ENCODE measurements at regions not wholly inside any gene's neighbourhood (a gene's known extent, or its start where the extent isn't known, plus 50 kb on each side); places are given as distances from the start of the nearest gene placed in this dataset.
A peak's percentile ranks its signal among the peaks of the same experiment; 100 is the strongest.

GRCh38 chr5:108634010-108634616, 113.6 kb upstream of the FER start:
- Histone ChIP-seq H3K27ac (ENCODE audit: low read depth, low read length) (no peak overlapping the region), H3K9ac (ENCODE audit: low read length) (no peak overlapping the region), H3K4me2 (ENCODE audit: low read length) (no peak overlapping the region), H3K9me3 (ENCODE audit: insufficient read depth, low read depth, low read length) (no peaks in the 10 kb centered on the region), H4K20me1 (ENCODE audit: insufficient read depth, low read length) (no peaks in the 10 kb centered on the region), H3K79me2 (ENCODE audit: insufficient read depth, low read length) (no peaks in the 10 kb centered on the region), H3K27me3 (ENCODE audit: insufficient read depth, low read length) (no peaks in the 10 kb centered on the region), H2AFZ (ENCODE audit: low read depth, low read length) (no peak overlapping the region), H3K36me3 (ENCODE audit: insufficient read depth, low read length) (no peaks in the 10 kb centered on the region), H3K4me3 (ENCODE audit: insufficient read depth, low read depth, low read length) (no peak overlapping the region), H3K4me1 (ENCODE audit: insufficient read depth, low read length) (no peaks in the 10 kb centered on the region)
- no peak for TF ChIP-seq CTCF (IDR thresholded peaks at IDR 0.05; ENCODE audit: insufficient read depth, low read depth, low read length)
- no peak for TF ChIP-seq EZH2 (IDR thresholded peaks at IDR 0.05; ENCODE audit: insufficient read depth, low read length)
- DNase-seq (ENCODE audit: low read depth) (peak; percentile 25), FAIRE-seq (no peak)
- no peak overlapping the region for H3K27ac Mint-ChIP-seq (ENCODE audit: unreplicated experiment)
- H3K36me3 Mint-ChIP-seq (ENCODE audit: low read depth, unreplicated experiment): no peaks in the 10 kb centered on the region
- no peaks in the 10 kb centered on the region for H3K9me3 Mint-ChIP-seq (ENCODE audit: unreplicated experiment)
- H3K27me3 Mint-ChIP-seq (ENCODE audit: low read depth, unreplicated experiment): no peaks in the 10 kb centered on the region
- no peak overlapping the region for H3K4me3 Mint-ChIP-seq (ENCODE audit: unreplicated experiment)
- no peaks in the 10 kb centered on the region for H3K4me1 Mint-ChIP-seq (ENCODE audit: low read depth, unreplicated experiment)

GRCh38 chr5:108629779-108630528, 117.7 kb upstream of the FER start:
- H3K27ac ChIP-seq (ENCODE audit: low read depth, low read length): no peak overlapping the region
- no peaks in the 10 kb centered on the region for H3K36me3 ChIP-seq (ENCODE audit: insufficient read depth, low read length)
- FAIRE-seq: no peak
- H3K27me3 ChIP-seq (ENCODE audit: insufficient read depth, low read length): no peaks in the 10 kb centered on the region
- no peaks in the 10 kb centered on the region for H3K9me3 Mint-ChIP-seq (ENCODE audit: unreplicated experiment)
- no peak overlapping the region for H3K4me2 ChIP-seq (ENCODE audit: low read length)
- H3K27me3 Mint-ChIP-seq (ENCODE audit: low read depth, unreplicated experiment): no peaks in the 10 kb centered on the region
- no peak for DNase-seq (ENCODE audit: low read depth)
- H3K79me2 ChIP-seq (ENCODE audit: insufficient read depth, low read length): no peaks in the 10 kb centered on the region
- H3K4me3 ChIP-seq (ENCODE audit: insufficient read depth, low read depth, low read length): no peak overlapping the region
- H3K27ac Mint-ChIP-seq (ENCODE audit: unreplicated experiment): no peak overlapping the region
- no peaks in the 10 kb centered on the region for H3K9me3 ChIP-seq (ENCODE audit: insufficient read depth, low read depth, low read length)
- no peaks in the 10 kb centered on the region for H3K4me1 ChIP-seq (ENCODE audit: insufficient read depth, low read length)
- no peaks in the 10 kb centered on the region for H3K36me3 Mint-ChIP-seq (ENCODE audit: low read depth, unreplicated experiment)
- no peaks in the 10 kb centered on the region for H3K4me1 Mint-ChIP-seq (ENCODE audit: low read depth, unreplicated experiment)
- H2AFZ ChIP-seq (ENCODE audit: low read depth, low read length): no peak overlapping the region
- H4K20me1 ChIP-seq (ENCODE audit: insufficient read depth, low read length): no peaks in the 10 kb centered on the region
- H3K9ac ChIP-seq (ENCODE audit: low read length): no peak overlapping the region
- no peak overlapping the region for H3K4me3 Mint-ChIP-seq (ENCODE audit: unreplicated experiment)
- no peak for TF ChIP-seq CTCF (IDR thresholded peaks at IDR 0.05; ENCODE audit: insufficient read depth, low read depth, low read length)

- Histone ChIP-seq H3K27ac (ENCODE audit: low read depth, low read length) (no peak overlapping the region), H2AFZ (ENCODE audit: low read depth, low read length) (peak overlapping the region; percentile 37), H4K20me1 (ENCODE audit: insufficient read depth, low read length) (no peaks in the 10 kb centered on the region), H3K36me3 (ENCODE audit: insufficient read depth, low read length) (no peaks in the 10 kb centered on the region), H3K4me2 (ENCODE audit: low read length) (no peak overlapping the region), H3K4me3 (ENCODE audit: insufficient read depth, low read depth, low read length) (no peak overlapping the region), H3K4me1 (ENCODE audit: insufficient read depth, low read length) (no peaks in the 10 kb centered on the region), H3K27me3 (ENCODE audit: insufficient read depth, low read length) (no peaks in the 10 kb centered on the region), H3K79me2 (ENCODE audit: insufficient read depth, low read length) (no peaks in the 10 kb centered on the region), H3K9me3 (ENCODE audit: insufficient read depth, low read depth, low read length) (no peaks in the 10 kb centered on the region), H3K9ac (ENCODE audit: low read length) (no peak overlapping the region)
- TF ChIP-seq EZH2 (IDR thresholded peaks at IDR 0.05; ENCODE audit: insufficient read depth, low read length) (no peak), CTCF (IDR thresholded peaks at IDR 0.05; ENCODE audit: insufficient read depth, low read depth, low read length) (no peak)
- H3K27ac Mint-ChIP-seq (ENCODE audit: unreplicated experiment): no peak overlapping the region
- no peaks in the 10 kb centered on the region for H3K36me3 Mint-ChIP-seq (ENCODE audit: low read depth, unreplicated experiment)
- DNase-seq (ENCODE audit: low read depth) (no peak), FAIRE-seq (no peak)
- no peaks in the 10 kb centered on the region for H3K27me3 Mint-ChIP-seq (ENCODE audit: low read depth, unreplicated experiment)
- no peak overlapping the region for H3K4me3 Mint-ChIP-seq (ENCODE audit: unreplicated experiment)
- no peaks in the 10 kb centered on the region for H3K9me3 Mint-ChIP-seq (ENCODE audit: unreplicated experiment)
- H3K4me1 Mint-ChIP-seq (ENCODE audit: low read depth, unreplicated experiment): peaks cover 5% of the 10 kb centered on the region
These were observed 122.0 kb upstream of the FER start for GRCh38 chr5:108625654-108626053.

Measured in astrocyte (in vitro differentiated cells and primary cell).